Inferior parietal cortex (tissue), 1 donor: ENCODE measurements at regions not wholly inside any gene's neighbourhood (a gene's known extent, or its start where the extent isn't known, plus 50 kb on each side); places are given as distances from the start of the nearest gene placed in this dataset.
"Not testable (repeated sequence)": the region's sequence is repeated elsewhere in the genome, so short reads cannot be mapped to it uniquely, and the experiment has no call there.

ENCODE experiments used
- DNase-seq: peaks from one replicate; pipeline ENCODE4 v3.0.0-alpha.2; 2016; ENCODE audit errors: extremely low spot score

DNA sequence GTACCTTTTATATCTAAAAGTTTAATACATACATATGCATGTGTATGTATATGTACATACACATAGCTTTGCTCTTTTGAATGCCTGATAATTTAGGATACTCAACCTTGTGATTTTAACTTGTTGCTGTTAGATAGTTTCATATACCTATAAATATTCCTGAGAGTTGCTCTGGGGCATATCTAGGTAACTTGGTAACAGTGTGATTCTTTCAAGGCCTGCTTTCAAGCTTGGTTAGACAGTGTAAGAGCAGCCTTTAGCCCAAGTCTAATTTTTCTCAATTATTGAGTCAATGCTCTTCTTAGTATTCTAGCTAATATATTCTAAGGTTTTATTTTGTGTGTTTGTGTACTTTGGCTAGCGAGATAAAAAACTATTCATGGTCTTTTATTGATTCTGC lies 762.1 kb upstream of the MIR17HG start:
- no peak for DNase-seq

DNA sequence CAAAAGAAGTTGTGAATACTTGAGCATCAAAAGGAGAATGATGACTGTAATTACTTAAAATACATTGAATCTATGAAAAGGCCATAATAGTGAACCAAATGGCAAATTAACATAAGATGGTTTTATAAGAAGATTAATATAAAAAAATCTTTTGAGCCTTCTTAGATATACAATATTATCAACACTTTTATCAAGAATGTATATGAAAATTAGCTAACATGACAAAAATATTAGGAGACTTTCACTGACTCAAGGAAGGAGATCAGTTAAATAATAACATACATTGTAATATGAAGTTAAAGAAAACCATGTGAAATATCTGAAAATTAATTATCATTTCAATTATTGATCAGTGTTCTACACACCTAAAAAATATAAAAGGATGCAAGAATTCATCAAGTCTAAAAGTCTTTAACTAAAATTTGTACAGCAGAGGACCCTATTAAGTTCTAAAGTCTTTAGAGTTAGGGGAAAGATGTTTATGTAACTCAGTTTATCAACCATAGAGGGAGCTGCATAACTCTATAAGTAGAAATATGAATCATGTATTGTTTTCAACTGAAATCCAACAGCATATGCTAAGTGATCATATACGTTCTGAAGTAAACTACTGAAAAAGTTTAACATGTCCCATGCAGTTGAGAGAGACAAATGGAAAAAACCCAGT lies 756.1 kb upstream of the MIR17HG start:
- no peak for DNase-seq

DNA sequence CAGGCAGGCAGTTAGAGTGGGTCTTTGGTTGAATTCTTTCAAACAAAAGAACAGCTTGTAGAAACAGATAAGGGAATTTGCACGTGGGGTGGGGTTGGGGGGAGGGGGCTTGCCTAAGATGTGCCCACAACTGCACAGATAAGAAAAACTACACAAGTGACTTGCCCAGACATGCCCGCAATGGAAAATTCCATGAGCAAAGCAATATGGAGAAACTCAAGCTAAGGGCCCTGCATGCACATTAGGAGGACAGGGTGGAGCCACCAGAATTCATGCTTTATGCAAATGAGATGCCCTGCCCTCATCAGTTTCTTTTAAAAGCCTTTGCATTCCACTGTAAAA lies 755.6 kb upstream of the MIR17HG start:
- peak; percentile 25 for DNase-seq

DNA sequence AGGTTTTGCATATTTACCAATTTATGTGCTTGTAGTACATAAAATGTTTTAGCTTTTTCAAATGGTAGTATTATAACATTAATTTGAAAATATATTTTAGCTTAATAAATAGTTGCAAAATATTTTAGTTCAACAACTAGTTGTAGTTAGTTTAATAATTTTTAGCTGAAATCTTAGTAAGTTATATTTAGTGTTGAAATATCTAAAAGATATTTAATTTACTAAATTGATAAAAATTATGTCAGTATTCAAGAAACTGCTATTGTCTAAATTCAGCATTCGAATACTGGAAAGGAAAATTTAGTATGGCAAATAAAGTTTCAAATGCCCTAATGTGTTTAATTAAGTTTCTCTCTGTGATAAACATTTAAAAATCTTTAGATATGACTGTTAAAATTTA lies 754.5 kb upstream of the MIR17HG start:
- no peak for DNase-seq

DNA sequence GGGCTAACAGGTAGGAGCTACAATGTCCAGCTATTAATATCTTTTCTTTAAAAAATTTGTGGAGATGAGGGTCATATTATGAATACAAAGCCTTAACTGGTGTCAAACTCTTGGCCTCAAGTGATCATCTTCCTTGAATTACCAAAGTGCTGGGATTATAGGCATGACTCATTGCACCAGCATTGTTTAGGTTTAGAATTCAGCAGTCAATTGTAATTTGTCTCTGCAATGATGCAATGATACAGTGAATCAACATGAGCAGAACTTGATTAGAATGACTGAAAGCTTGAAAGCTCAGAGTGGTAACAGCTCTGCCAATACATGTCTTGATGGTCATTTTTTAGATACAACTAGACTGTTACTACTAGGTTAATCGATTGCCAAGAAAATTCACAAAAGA lies 752.8 kb upstream of the MIR17HG start:
- no peak for DNase-seq

DNA sequence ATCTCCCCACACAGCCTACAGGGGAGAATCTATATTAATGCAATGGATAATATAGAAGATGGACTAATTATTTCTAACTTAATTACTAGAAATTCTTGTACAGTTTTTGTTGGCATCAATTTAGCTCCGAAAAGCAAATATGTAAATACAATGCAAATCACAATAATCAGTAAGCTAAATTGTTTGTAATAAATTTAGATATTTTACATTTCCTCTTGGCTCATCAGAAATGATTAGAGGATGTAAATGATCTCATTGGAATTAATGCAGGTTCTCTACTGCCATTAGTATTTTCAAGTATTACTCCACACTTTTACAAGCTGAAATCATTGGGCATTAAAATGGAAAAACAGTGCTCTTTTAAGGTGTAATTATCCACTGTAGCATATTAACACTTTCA lies 741.8 kb upstream of the MIR17HG start:
- no peak for DNase-seq

DNA sequence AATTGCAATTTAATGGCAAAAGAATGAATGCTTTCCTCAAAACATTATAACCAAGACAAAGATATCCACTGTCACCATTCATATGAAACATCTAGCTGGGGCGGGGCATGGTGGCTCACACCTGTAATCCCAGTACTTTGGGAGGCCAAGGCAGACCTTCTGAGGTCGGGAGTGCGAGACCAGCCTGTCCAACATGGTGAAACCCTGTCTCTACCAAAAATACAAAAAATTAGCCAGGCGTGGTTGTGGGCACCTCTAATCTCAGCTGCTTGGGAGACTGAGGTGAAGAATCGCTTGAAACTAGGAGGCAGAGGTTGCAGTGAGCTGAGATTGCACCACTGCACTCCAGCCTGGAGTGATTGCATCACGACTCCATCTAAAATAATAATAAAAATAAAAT lies 740.6 kb upstream of the MIR17HG start:
- not testable (repeated sequence) for DNase-seq

DNA sequence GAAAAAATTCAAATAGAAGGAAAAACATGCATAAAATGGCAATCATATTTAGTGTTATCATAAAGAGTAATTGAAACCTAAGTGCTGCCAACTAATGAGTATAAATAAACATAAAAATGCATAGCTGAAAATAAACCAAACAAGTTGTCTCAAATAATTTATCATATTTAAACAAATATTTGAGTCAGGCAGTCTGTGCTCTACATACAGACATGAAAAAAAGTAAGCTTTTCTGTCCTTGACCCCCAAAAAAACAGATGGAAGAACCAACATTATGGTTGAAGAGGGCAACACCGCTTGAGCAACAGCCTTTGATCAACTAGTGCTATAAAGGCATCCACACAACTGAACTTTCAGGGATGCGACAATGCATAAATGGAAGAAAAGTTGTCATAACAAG lies 735.1 kb upstream of the MIR17HG start:
- DNase-seq: no peak

DNA sequence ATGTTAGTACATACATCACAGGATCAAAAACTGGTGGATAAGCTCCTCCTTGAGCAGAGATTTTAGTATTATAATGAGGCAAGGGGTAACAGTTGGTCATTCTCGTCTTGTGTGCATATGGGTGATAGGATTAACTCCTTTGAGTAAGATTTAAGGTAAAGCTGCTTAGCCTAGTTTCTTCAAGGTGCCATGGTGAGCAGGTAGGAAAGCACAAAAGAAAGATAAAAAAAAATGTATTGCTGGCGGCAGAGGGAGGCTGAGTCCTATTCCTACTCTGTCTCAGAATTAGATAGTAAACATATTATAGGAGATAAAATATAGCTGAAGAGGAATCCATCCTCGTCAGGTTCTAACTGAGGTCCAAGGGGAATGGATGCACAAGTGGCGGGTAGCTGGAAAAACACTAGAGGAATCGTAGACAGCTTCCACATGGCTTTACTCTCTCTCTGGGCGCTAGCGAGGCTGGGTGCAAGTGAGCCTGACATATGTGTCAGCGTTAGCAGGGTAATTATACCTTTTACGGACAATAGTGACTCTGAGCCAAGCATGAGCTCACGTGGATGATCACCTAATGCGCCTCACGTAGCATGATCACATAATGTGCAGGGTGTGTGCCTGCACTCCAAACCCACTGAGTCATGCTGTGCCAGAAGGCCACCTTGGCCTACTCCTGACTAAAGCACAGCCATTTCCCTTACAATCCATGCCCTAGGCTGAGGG lies 734.3 kb upstream of the MIR17HG start:
- DNase-seq: no peak

DNA sequence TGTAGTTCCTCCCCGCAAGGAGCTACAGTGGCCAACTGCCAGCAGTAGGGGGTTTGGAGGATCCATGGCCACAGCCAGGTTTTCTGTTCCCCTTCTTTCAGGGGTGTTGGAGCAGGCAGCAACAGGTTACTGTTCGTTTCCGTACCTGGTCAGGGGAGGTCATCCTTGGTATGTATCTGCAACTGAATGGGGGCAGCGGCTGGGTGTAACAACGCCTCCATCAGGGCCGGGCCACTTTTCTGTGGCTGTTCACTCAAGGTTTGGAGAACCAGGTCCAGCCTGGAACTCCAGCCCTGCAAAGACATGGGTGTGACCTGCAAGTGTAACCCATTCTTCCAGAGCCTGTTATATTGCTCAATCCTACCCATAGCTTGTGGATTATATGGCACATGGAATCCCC lies 732.3 kb upstream of the MIR17HG start:
- no peak for DNase-seq

DNA sequence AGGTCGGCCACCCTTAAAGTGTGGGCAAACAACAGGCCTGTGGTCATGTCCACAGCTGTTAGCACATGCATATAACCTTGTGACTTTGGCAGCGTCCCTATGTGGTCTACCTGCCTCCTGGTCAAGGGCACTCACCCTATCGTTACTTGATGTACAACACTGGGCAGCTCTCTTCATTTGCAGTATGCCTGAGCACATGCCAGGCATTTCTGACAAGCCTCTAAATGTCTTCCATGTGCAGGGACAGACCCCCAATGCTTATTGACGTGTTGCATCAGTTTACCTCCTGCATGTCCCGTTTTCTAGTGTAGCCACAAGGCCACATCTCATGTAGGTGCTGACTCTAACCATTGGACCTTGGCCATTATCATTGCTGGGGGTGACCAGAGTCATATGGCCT lies 731.7 kb upstream of the MIR17HG start:
- no peak for DNase-seq

DNA sequence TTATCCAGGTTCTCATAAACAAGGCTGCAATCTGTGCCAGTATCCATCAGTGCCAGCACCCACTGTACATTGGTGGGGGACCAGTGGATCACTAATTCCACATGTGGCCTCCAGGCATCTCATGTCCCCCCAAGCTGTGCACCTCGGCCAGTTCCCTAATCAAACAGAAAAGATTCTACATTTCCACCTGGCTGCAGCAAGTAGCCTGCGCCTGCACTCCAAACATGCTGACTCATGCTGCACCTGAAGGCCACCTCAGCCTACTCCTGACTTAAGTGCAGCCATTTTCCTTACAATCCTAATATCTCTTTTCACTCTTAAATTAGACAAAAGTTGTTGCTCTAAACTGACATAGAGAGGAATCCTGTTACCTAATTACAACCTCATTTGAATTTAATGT lies 729.4 kb upstream of the MIR17HG start:
- no peak for DNase-seq

DNA sequence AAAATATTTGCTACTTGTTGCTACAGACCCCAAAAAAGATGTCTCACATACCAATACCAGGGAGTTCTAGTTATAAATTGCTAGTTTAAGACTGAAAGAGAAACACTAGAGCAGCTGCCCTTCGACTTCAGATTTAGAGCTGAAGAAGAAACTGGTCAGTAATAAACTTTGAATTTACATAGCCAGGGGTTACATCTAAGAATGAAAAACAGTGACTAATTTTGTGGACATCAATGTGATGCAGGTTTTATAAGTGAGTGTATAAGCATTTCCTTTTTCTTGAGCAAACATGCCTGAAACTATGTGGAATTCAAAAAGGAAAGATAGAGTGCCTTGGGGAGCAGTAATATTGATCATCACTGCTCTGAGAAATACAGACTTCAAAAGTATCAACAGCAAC lies 724.9 kb upstream of the MIR17HG start:
- no peak for DNase-seq

DNA sequence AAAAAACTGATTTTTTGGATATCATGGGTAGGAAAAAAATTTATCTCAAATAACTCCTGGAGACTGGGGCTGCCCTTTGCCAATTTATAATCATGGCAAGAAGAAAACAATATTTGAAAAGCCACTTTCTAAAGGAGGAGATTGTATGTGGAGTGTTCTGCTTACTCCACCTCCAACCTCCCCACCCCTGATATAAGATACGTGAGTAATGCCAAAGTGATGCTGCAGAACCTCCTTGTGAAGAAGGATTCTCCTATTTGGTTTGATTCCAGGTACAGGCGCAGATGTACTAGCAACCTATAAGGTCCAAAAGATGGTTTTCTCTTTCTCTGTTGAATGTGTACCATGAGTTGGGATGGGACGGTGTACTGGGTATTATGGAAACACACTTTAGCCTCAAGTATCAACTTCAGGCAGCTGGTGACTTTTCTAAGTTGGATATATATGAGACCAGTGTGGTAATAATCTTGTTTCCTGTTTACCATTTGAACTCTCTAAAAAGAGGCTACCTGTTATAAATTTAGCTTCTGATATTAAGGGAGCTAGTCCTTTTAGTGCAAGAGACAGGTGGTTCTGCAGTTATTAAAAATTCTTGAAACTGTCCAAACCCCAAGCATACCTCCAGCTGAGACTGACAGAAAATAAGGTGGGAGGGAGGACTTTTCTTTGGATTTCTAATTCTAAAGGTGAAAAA lies 724.0 kb upstream of the MIR17HG start:
- DNase-seq: no peak

DNA sequence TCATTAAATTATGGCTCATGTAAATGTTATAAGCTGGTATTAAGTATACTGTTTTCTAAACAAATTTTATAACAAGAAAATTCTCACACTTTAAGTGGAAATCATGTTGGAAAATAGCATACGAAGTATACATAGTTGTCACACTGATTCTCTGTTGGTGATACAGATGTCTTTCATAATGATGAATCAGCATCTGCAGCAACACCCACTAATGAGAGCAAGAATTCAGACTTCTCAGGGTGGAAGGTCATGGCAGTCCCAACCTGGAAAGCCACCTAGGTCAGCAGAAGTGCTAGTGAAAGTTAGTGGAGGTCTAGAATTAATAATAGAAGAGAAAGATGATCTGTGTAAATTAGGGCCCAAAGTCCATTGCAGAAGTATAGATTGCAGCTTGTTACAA lies 719.7 kb upstream of the MIR17HG start:
- no peak for DNase-seq

DNA sequence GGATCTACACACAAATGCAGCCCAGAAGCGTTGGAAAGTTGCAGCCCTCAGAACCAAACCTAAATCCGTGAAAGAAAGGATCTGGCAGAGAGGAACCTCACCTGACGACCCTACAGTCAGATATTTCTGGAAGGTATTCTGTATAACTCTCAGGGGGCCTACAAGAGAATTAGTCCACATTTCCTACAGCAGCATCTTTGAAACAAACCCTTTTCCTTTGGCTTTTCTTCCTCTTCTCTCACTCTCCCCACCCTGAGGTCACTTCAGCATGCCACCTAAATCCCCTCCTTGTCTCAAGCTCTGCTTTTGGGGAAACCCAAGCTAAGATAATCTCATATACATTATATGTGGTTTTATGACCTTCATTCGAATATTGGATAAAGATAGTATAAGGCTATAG lies 719.0 kb upstream of the MIR17HG start:
- DNase-seq: no peak

DNA sequence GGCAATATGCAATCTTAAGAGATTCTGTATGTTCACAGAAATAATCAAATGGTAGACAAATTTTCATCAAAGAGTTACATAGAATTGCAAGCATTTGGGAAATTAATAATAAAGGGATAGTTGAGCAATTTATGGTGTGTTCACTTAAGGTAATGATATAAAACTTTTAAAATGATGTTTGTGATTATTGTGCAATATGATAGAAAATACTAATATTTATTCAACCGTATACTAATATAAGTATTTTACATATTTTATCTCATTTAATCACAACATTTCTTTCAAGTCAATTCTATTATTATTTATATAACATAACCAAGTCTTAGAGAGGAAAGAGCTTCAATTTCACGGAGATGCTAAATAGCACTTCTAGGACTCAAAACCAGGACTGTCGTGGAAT lies 716.8 kb upstream of the MIR17HG start:
- no peak for DNase-seq

DNA sequence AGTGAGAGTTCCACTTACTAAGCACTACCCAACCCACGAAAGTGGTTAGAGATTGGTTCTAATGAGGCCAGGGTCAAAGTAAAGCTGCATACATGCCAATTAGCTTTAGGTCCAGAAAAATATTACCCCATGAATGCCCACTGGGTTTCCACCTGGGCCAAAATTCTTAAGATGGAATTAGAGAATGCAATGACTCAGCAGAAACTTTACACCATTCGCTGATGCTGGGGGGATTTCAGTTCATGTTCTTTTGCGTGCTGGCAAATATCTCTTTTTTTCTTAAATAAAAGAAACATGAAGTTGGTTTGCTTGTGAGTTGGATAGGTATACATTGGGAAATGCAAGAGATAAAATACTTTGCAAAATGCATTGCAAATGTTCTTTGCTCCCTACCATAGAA lies 715.3 kb upstream of the MIR17HG start:
- DNase-seq: no peak

DNA sequence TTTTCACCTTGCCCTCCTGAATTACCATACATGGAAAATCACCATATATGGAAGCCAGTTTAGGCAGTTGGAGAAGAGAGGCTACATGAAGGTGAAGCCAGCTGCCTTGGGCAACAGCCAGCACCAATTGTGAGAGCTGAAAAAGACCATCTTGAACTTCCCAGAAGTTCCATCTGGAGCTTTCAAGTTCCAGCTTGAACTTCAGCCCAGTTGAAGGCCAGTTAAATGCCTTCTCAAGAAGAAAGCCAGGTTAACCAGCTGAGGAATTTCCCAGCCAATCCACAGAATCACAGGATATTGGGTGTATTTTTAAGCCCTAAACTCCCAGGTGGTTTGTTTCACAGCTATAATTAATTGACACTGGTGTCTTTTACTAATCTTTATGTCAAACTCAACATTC lies 713.6 kb upstream of the MIR17HG start:
- DNase-seq: no peak

DNA sequence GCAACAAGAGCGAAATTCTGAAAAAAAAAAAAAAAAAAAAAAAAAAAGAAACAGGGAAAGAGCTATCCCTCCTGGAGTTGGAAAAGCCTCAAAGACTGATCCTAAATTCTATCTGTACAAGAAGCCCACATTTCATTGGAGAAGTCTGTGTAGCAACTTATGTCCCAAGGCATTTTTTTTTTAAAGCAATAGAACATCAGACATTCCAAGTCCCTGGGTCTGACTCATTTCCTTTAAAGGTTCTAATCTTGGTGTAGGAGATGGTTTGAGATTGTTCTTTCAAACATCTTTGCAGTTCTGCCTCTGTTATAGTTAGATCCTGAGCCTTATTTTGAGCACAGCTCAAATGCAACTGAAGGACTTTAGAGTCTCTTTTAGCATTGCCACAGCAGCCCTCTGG lies 706.5 kb upstream of the MIR17HG start:
- DNase-seq: no peak

DNA sequence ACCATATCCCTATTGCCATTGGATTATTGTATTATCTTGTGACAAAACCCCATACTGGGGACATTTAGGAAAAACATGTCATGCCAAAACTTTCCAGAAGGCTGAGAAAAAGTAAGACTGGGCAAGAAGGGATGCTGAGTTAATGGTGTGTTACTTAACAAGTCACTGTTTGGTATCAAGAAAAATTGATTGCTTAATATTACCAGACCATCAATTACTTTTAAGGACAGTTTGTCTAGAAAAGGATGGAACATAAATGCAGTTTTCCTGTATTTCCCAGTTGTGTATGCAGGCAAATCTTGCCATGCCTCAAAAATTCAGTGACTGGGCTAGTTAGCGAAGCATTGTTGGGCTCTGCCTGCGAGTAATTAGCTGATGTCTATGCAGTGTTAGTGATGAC lies 705.6 kb upstream of the MIR17HG start:
- no peak for DNase-seq

DNA sequence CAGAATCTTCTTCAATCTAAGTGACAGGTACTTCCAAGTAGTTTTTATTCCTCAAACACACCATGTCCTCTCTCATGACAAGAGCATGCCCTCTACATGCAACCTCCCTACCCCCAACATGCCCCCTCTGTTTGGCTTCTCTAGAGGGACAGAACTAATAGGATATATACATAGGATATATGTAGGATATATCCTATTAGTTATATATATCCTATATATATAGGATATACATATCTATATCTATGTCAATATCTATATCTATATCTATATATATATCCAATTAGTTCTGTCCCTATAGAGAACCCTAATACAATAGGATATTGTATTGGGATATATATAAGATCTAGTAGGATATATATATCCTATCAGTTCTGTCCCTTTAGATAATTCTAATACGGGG lies 701.9 kb upstream of the MIR17HG start:
- no peak for DNase-seq

DNA sequence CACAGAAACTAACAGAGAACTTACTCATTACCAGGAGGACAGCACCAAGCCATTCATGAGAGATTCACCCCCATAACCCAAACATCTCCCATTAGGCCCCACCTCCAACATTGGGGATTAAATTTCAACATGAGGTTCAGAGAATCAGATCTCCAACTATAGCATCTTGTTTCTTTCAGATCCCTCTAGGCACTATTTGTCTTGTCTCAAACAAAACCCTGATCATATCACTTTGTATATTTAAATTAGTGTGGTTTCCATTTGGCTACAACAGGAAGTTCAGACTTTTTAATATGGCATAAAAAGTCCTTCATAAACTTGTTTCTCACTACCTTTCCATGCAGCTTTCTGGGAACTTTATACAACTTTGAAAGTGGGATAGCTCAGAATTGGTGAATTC lies 699.0 kb upstream of the MIR17HG start:
- DNase-seq: no peak
